ENCODE measurements at regions not wholly inside any gene's neighbourhood (a gene's known extent, or its start where the extent isn't known, plus 50 kb on each side); places are given as distances from the start of the nearest gene placed in this dataset.
A peak's percentile ranks its signal among the peaks of the same experiment; 100 is the strongest.

DNA sequence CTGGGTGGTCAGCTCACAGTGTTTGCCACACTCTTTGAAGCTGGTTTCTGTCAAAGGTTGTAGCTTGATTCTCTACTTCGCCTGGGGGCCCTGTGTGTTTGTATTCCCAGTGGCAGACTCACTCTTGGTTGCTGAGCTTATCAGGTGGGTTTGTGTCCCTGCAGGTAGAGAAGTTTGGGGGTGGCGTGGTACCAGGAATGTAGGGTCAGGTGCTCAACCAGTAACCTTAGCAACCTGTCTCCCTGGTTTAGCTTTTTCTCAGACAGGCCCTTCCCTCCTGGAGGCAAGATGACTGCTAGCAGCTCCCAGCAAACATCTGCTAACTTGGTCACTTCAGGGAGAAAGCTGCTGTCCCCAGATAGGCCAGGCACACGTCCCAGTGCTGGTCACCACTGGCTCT is 352.2 kb downstream of the AACS start:
- no peak for DNase-seq (ENCODE audit: low spot score)
- TF ChIP-seq, protein P1, sequence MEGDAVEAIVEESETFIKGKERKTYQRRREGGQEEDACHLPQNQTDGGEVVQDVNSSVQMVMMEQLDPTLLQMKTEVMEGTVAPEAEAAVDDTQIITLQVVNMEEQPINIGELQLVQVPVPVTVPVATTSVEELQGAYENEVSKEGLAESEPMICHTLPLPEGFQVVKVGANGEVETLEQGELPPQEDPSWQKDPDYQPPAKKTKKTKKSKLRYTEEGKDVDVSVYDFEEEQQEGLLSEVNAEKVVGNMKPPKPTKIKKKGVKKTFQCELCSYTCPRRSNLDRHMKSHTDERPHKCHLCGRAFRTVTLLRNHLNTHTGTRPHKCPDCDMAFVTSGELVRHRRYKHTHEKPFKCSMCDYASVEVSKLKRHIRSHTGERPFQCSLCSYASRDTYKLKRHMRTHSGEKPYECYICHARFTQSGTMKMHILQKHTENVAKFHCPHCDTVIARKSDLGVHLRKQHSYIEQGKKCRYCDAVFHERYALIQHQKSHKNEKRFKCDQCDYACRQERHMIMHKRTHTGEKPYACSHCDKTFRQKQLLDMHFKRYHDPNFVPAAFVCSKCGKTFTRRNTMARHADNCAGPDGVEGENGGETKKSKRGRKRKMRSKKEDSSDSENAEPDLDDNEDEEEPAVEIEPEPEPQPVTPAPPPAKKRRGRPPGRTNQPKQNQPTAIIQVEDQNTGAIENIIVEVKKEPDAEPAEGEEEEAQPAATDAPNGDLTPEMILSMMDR (IDR thresholded peaks at IDR 0.05; ENCODE audit: borderline replicate concordance, control extremely low read depth, extremely low read depth, insufficient read depth, missing control alignments), result no peak
- in situ Hi-C loops (cut with MboI; ENCODE audit: low sequenced_read_pairs, unreplicated experiment), result no loop called here

GRCh38 chr12:125418902-125419564 is 353.8 kb downstream of the AACS start:
- TF ChIP-seq, protein P1 (IDR thresholded peaks at IDR 0.05; ENCODE audit: borderline replicate concordance, control extremely low read depth, extremely low read depth, insufficient read depth, missing control alignments), result no peak
- in situ Hi-C loops (cut with MboI; ENCODE audit: low sequenced_read_pairs, unreplicated experiment), result no loop called here
- DNase-seq (ENCODE audit: low spot score), result peak; percentile 22

DNA sequence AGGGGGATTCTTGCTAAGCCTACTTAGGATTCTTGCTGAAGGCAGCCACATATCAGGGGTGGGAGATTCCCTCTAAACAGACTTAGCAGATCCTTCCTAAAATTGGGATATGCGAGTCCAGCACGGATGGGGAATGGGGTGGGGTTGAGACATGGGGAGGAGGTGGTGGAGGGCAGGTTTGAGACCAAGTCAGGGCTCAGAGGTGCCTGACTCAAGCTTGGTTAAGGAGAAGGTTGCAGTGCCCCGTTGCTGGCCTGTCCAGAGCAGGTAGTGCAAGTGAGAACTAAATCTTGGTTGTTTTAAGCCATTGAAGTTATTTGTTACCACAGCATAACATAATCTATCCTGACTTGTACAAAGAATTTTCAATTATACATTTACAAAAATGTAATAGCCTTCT is 359.7 kb downstream of the AACS start:
- in situ Hi-C loops (cut with MboI; ENCODE audit: low sequenced_read_pairs, unreplicated experiment), result no loop called here
- TF ChIP-seq, protein P1 (IDR thresholded peaks at IDR 0.05; ENCODE audit: borderline replicate concordance, control extremely low read depth, extremely low read depth, insufficient read depth, missing control alignments), result no peak
- DNase-seq (ENCODE audit: low spot score), result no peak

GRCh38 chr12:125431516-125431915 is 366.3 kb downstream of the AACS start:
- no peak for DNase-seq (ENCODE audit: low spot score)
- TF ChIP-seq, protein P1 (IDR thresholded peaks at IDR 0.05; ENCODE audit: borderline replicate concordance, control extremely low read depth, extremely low read depth, insufficient read depth, missing control alignments), result no peak
- in situ Hi-C loops (cut with MboI; ENCODE audit: low sequenced_read_pairs, unreplicated experiment), result no loop called here

- no peak for DNase-seq (ENCODE audit: low spot score)
- TF ChIP-seq, protein P1 (IDR thresholded peaks at IDR 0.05; ENCODE audit: borderline replicate concordance, control extremely low read depth, extremely low read depth, insufficient read depth, missing control alignments), result no peak
- in situ Hi-C loops (cut with MboI; ENCODE audit: low sequenced_read_pairs, unreplicated experiment), result no loop called here
Observed at GRCh38 chr12:125434131-125434530, 368.9 kb downstream of the AACS start.

- in situ Hi-C loops (cut with MboI; ENCODE audit: low sequenced_read_pairs, unreplicated experiment), result no loop called here
- peak; percentile 79 for DNase-seq (ENCODE audit: low spot score)
- TF ChIP-seq, protein P1 (IDR thresholded peaks at IDR 0.05; ENCODE audit: borderline replicate concordance, control extremely low read depth, extremely low read depth, insufficient read depth, missing control alignments), result no peak
Observed at GRCh38 chr12:125434936-125435443, 369.8 kb downstream of the AACS start.

Data from GM13976 (cell line).